Ammon's horn (tissue), 1 donor: ENCODE measurements at regions not wholly inside any gene's neighbourhood (a gene's known extent, or its start where the extent isn't known, plus 50 kb on each side); places are given as distances from the start of the nearest gene placed in this dataset.

Experiments used
- DNase-seq: peaks from one replicate; pipeline ENCODE4 v3.0.0-alpha.2; 2016; ENCODE audit warnings: low spot score

GRCh38 chr16:82358161-82358560 is 188.1 kb upstream of the MPHOSPH6 start:
- DNase-seq: no peak

- no peak for DNase-seq
Observed at GRCh38 chr16:82357237-82357636, 187.2 kb upstream of the MPHOSPH6 start.

GRCh38 chr16:82350560-82350959 is 180.5 kb upstream of the MPHOSPH6 start:
- DNase-seq: no peak

GRCh38 chr16:82345318-82345717 is 175.3 kb upstream of the MPHOSPH6 start:
- DNase-seq: no peak

GRCh38 chr16:82344157-82344556 is 174.1 kb upstream of the MPHOSPH6 start:
- peak; percentile 73 for DNase-seq

- DNase-seq: no peak
Observed at GRCh38 chr16:82341146-82341669, 171.2 kb upstream of the MPHOSPH6 start.

- peak; percentile 67 for DNase-seq
Observed at GRCh38 chr16:82340531-82340930, 170.5 kb upstream of the MPHOSPH6 start.

- DNase-seq: no peak
Observed at GRCh38 chr16:82337355-82337754, 167.3 kb upstream of the MPHOSPH6 start.

GRCh38 chr16:82331974-82332750 is 162.1 kb upstream of the MPHOSPH6 start:
- DNase-seq: no peak

- no peak for DNase-seq
Observed at GRCh38 chr16:82331397-82331796, 161.4 kb upstream of the MPHOSPH6 start.

GRCh38 chr16:82329504-82330192 is 159.6 kb upstream of the MPHOSPH6 start:
- DNase-seq: peak; percentile 58

- DNase-seq: no peak
Observed at GRCh38 chr16:82328881-82329469, 159.0 kb upstream of the MPHOSPH6 start.

GRCh38 chr16:82323171-82323570 is 153.1 kb upstream of the MPHOSPH6 start:
- no peak for DNase-seq

- DNase-seq: no peak
Observed at GRCh38 chr16:82322177-82322576, 152.2 kb upstream of the MPHOSPH6 start.

- DNase-seq: no peak
Observed at GRCh38 chr16:82319038-82319437, 149.0 kb upstream of the MPHOSPH6 start.

GRCh38 chr16:82317411-82318167 is 147.6 kb upstream of the MPHOSPH6 start:
- peak; percentile 20 for DNase-seq

GRCh38 chr16:82313754-82314153 is 143.7 kb upstream of the MPHOSPH6 start:
- no peak for DNase-seq

GRCh38 chr16:82311528-82311927 is 141.5 kb upstream of the MPHOSPH6 start:
- DNase-seq: no peak

- DNase-seq: peak; percentile 50
Observed at GRCh38 chr16:82302042-82302727, 132.2 kb upstream of the MPHOSPH6 start.

GRCh38 chr16:82301146-82301755 is 131.2 kb upstream of the MPHOSPH6 start:
- DNase-seq: no peak

- no peak for DNase-seq
Observed at GRCh38 chr16:82300374-82300951, 130.4 kb upstream of the MPHOSPH6 start.
